ENCODE measurements at regions not wholly inside any gene's neighbourhood (a gene's known extent, or its start where the extent isn't known, plus 50 kb on each side); places are given as distances from the start of the nearest gene placed in this dataset.

DNA sequence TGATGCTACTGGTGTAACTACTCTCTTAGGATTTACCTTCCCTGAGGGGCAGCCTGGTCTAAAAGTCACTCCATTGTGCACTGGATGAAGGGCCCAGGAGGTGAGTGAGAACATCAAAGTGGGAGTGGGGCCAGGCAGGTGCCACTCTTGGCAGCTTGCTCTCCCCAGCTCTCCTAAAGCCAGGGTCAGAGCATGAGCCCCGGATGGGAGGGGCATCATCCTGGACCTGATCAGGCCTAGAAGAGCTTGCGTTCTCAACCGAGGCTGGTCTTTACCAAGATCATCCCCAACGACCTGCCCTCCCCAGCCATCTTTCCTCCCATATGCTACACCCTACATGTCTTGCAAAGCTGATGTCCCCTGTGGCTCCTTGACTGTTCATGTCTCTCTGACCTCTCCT lies 87.1 kb downstream of the AIPL1 start (continued):
- TF ChIP-seq, protein P1, sequence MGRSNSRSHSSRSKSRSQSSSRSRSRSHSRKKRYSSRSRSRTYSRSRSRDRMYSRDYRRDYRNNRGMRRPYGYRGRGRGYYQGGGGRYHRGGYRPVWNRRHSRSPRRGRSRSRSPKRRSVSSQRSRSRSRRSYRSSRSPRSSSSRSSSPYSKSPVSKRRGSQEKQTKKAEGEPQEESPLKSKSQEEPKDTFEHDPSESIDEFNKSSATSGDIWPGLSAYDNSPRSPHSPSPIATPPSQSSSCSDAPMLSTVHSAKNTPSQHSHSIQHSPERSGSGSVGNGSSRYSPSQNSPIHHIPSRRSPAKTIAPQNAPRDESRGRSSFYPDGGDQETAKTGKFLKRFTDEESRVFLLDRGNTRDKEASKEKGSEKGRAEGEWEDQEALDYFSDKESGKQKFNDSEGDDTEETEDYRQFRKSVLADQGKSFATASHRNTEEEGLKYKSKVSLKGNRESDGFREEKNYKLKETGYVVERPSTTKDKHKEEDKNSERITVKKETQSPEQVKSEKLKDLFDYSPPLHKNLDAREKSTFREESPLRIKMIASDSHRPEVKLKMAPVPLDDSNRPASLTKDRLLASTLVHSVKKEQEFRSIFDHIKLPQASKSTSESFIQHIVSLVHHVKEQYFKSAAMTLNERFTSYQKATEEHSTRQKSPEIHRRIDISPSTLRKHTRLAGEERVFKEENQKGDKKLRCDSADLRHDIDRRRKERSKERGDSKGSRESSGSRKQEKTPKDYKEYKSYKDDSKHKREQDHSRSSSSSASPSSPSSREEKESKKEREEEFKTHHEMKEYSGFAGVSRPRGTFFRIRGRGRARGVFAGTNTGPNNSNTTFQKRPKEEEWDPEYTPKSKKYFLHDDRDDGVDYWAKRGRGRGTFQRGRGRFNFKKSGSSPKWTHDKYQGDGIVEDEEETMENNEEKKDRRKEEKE (IDR thresholded peaks at IDR 0.05; ENCODE audit: borderline replicate concordance in 1 of 2, control insufficient read depth in 1 of 2, low read depth in 2 of 2, low read length in 1 of 2), result no peak

DNA sequence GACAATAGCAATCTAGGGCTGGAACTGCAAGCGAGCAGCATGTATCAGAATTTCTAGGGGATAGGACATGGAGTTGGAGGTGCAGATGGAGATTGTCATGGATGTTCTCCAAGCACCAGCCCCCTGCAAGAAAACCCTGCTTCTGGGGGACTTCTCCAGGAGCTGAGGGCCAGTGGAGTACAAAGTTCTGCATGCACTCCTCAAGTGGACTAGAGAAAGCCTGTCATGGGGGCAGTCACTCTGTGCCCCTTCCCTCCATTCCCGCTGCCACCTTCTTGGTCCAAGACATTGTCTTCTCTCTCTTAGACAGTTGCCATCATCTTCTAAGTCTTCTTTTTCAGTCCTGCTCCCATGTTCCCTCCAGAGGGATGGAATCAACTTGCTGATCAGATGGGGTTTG lies 87.9 kb downstream of the AIPL1 start:
- no peak overlapping the region for H3K4me3 ChIP-seq
- H3K9me1 ChIP-seq (ENCODE audit: control insufficient read depth, insufficient read depth, low read length), result no peaks in the 10 kb centered on the region
- no peak overlapping the region for H2AFZ ChIP-seq (ENCODE audit: low read depth, low read length)
- 0% methylated on average over 2 of the region's 2 CpGs for WGBS (ENCODE audit: insufficient coverage, low coverage, missing lambda C conversion rate)
- in situ Hi-C loops (cut with MboI) (no loop called here), intact Hi-C loops (cut with micrococcal nuclease) (no loop called here)
- no peaks in the 10 kb centered on the region for H4K20me1 ChIP-seq (replicated peaks; ENCODE audit: control insufficient read depth, insufficient read depth, low read length)
- TF ChIP-seq SMARCA5 (IDR thresholded peaks at IDR 0.05), result no peak
- FAIRE-seq (no peak), DNase-seq (ENCODE audit: extremely low read depth in 1 of 4, low spot score in 3 of 4) (no peak), ATAC-seq (no peak)
- no TSS peak for BruUV-seq (replicated peaks)
- no peak overlapping the region for H3K27ac ChIP-seq (ENCODE audit: extremely low read depth, low read depth, low read length)
- no peak overlapping the region for H3K4me2 ChIP-seq (ENCODE audit: insufficient read depth, low read length)
- H3K36me3 ChIP-seq (ENCODE audit: control insufficient read depth, insufficient read depth, low read length), result no peaks in the 10 kb centered on the region
- no peaks in the 10 kb centered on the region for H3K4me1 ChIP-seq (replicated peaks in 1 of 2; ENCODE audit: control insufficient read depth in 2 of 2, insufficient read depth in 2 of 2, low read length in 2 of 2)
- no peaks in the 10 kb centered on the region; a peak in 1 of 5 replicates for H3K27me3 ChIP-seq (ENCODE audit: control insufficient read depth in 2 of 2, insufficient read depth in 2 of 2, low read length in 2 of 2)
- ChIA-PET CTCF (ENCODE audit: low intra/inter-chr PET ratio) (no interaction called here), POLR2A (no interaction called here)
- no peaks in the 10 kb centered on the region for H3K9me3 ChIP-seq (replicated peaks; ENCODE audit: control insufficient read depth, insufficient read depth, low read depth, low read length)
- no peaks in the 10 kb centered on the region for H3K79me2 ChIP-seq (ENCODE audit: control insufficient read depth, insufficient read depth, low read length)
- H3K9ac ChIP-seq (ENCODE audit: insufficient read depth in 1 of 2, low read depth in 2 of 2, low read length in 2 of 2), result no peak overlapping the region

All from K562 (cell line).